Tibial artery (tissue), 4 donors: ENCODE measurements at regions not wholly inside any gene's neighbourhood (a gene's known extent, or its start where the extent isn't known, plus 50 kb on each side); places are given as distances from the start of the nearest gene placed in this dataset.

ENCODE experiments used
- DNase-seq, 2 donors: peaks; one replicate each; pipeline ENCODE4 v3.0.0-alpha.2; 2019
- H3K27ac ChIP-seq, 2 donors: fragments of 200-600 bp; sonication (generic) in 1 of 2; 1 replicate in 1 of 2; 2 replicates in 1 of 2; pipeline ENCODE4 v1.5.1; 2018 to 2019; ENCODE audit warnings: mild to moderate bottlenecking in 1 of 2
- H3K27me3 ChIP-seq, 2 donors: fragments of 200-600 bp; sonication (generic) in 1 of 2; one replicate each; pipeline versions ENCODE4 v1.5.1 to v1.6.0; 2016 to 2019
- H3K36me3 ChIP-seq, 3 donors: fragments of 200-600 bp; sonication (generic) in 2 of 3; one replicate each; pipeline ENCODE4 v1.5.1; 2016 to 2019; ENCODE audit warnings: mild to moderate bottlenecking in 2 of 3
- H3K4me1 ChIP-seq, 4 donors: fragments of 200-600 bp; sonication (generic) in 2 of 4; 1 replicate in 3 of 4; 2 replicates in 1 of 4; pipeline ENCODE4 v1.5.1; 2016 to 2019
- H3K4me3 ChIP-seq, 2 donors: fragments of 200-600 bp; sonication (generic) in 1 of 2; 1 replicate in 1 of 2; 2 replicates in 1 of 2; pipeline ENCODE4 v1.5.1; 2018 to 2019; ENCODE audit warnings: mild to moderate bottlenecking in 2 of 2
- H3K9me3 ChIP-seq, 3 donors: fragments of 200-600 bp; sonication (generic) in 1 of 3; one replicate each; pipeline ENCODE4 v1.5.1; 2016 to 2019
- intact Hi-C: fragments of 100-400 bp; cut with DNase I; formaldehyde crosslinking; loops from one replicate; pipeline ENCODE4 v1.15.0; 2023; ENCODE audit warnings: low total_unique reads
- TF ChIP-seq, protein P1 (sequence below), 2 experiments: fragments of 200-600 bp in 1 of 2; fragments of 450-650 bp in 1 of 2; IDR thresholded peaks; one replicate each; pipeline ENCODE4 v1.5.1; 2017 to 2019; ENCODE audit warnings: antibody characterized with exemption in 2 of 2, mild to moderate bottlenecking in 1 of 2, moderate library complexity in 1 of 2

DNA sequence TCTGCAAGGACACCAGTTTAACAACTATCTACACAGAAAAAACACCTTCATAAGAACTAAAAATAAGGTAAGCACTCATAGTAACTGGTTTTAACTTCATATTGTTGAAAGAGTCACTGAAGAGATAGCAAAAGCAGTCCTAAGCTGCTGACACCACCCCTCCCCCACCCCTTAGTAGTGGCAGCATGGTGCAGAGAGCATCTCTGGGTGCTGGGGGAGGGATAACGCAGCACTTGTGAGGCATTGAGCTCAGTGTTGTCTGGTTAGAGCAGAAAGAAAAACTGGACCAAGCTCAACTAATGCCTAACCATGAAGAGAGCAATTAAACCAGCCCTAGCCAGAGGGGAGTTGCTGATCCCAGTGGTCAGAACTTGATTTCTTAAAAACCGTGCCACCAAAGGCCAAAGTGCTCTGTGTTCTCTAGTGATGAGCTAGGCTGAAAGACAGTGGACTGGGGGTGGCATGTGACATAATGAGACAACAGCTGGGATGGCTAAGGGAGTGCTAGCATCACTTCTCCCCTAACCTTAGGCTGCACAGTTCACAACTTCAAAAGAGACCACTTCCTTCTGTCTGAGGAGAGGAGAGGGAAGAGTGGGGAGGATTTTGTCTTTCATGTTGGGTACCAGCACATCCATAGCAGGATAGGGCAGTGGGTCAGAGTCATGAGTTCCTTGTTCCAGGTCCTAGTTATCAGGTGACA lies 669.3 kb downstream of the PDHA2 start:
- no peak overlapping the region for H3K4me3 ChIP-seq
- TF ChIP-seq, protein P1, sequence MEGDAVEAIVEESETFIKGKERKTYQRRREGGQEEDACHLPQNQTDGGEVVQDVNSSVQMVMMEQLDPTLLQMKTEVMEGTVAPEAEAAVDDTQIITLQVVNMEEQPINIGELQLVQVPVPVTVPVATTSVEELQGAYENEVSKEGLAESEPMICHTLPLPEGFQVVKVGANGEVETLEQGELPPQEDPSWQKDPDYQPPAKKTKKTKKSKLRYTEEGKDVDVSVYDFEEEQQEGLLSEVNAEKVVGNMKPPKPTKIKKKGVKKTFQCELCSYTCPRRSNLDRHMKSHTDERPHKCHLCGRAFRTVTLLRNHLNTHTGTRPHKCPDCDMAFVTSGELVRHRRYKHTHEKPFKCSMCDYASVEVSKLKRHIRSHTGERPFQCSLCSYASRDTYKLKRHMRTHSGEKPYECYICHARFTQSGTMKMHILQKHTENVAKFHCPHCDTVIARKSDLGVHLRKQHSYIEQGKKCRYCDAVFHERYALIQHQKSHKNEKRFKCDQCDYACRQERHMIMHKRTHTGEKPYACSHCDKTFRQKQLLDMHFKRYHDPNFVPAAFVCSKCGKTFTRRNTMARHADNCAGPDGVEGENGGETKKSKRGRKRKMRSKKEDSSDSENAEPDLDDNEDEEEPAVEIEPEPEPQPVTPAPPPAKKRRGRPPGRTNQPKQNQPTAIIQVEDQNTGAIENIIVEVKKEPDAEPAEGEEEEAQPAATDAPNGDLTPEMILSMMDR (IDR thresholded peaks at IDR 0.05), result no peak
- H3K4me1 ChIP-seq, result no peaks in the 10 kb centered on the region
- intact Hi-C loops, result no loop called here
- peaks cover 0 to 4% (median 0%) of the 10 kb centered on the region in 3 donors for H3K9me3 ChIP-seq
- H3K27me3 ChIP-seq, result no peaks in the 10 kb centered on the region
- H3K27ac ChIP-seq, result no peak overlapping the region
- no peak for DNase-seq
- H3K36me3 ChIP-seq, result no peaks in the 10 kb centered on the region

DNA sequence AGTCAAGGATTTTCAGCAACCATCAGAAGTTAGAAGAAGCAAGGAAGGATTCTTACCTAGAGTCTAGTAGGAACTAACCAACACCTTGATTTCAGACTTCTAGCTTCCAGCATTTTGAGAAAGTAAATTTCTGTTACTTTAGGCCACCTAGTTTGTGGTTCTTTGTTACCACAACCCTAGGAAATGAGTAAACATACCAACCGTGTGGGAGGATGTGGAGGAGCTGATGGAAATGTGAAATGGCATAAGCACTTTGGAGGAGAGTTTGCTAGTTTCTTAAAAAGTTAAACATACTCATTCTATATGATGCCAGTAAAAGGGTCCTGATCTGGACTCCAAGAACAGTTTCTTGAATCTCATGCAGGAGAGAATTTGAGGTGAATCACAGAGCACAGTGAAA lies 679.4 kb downstream of the PDHA2 start:
- no peaks in the 10 kb centered on the region for H3K36me3 ChIP-seq
- TF ChIP-seq, protein P1 (IDR thresholded peaks at IDR 0.05), result no peak
- H3K4me1 ChIP-seq, result no peaks in the 10 kb centered on the region
- H3K9me3 ChIP-seq, result no peaks in the 10 kb centered on the region
- no peak for DNase-seq
- H3K27me3 ChIP-seq, result no peaks in the 10 kb centered on the region
- H3K27ac ChIP-seq, result no peak overlapping the region
- H3K4me3 ChIP-seq, result no peak overlapping the region
- intact Hi-C loops, result no loop called here

DNA sequence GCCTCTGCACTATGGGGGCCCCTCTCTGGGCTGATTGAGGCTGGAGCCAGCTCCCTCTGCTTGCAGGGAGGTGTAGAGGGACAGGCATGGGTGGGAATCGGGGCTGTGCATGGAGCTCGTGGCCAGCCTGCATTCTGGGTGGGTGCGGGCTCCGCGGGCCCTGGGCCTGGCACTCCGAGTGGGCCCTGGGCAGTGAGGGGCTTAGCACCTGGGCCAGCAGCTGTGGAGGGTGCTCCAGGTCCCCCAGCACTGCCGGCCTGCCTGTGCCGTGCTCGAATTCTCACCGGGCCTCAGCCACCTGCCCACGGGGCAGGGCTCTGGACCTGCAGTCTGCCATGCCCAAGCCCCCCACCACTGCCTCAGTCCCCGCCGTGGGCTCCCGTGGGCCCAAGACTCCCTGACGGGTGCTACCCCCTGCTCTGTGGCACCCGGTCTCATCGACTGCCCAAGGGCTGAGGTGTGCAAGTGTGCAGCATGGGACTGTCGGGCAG lies 681.2 kb downstream of the PDHA2 start:
- Histone ChIP-seq H3K4me1 (no peaks in the 10 kb centered on the region), H3K36me3 (no peaks in the 10 kb centered on the region)
- TF ChIP-seq, protein P1 (IDR thresholded peaks at IDR 0.05), result no peak

DNA sequence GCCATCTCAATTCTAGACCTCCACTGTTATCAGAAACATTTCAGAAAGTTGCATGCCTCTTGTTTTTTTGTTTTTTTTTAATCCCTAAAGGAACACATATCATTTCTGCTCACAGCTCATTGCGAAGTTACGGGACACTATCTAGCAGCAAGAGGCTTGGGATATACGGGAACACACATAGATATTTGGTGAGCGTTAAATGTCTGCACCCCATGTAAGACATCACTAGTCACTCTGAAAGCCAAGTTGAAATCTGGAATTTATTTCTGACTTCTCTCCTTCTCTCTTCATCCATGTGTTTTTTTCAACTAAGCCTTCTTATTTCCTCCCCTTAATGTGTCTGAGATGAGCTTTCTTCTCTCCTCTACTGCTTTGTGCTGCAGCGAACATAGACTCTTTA lies 683.7 kb downstream of the PDHA2 start:
- no peaks in the 10 kb centered on the region for H3K4me1 ChIP-seq
- H3K36me3 ChIP-seq, result no peaks in the 10 kb centered on the region
- TF ChIP-seq, protein P1 (IDR thresholded peaks at IDR 0.05), result no peak
- H3K9me3 ChIP-seq, result no peaks in the 10 kb centered on the region
- no peak overlapping the region for H3K27ac ChIP-seq
- DNase-seq, result no peak
- intact Hi-C loops, result no loop called here
- no peaks in the 10 kb centered on the region for H3K27me3 ChIP-seq
- H3K4me3 ChIP-seq, result no peak overlapping the region

More for the DNA sequence above, 681.2 kb downstream of the PDHA2 start:
- no peak for DNase-seq
- no peak overlapping the region for H3K4me3 ChIP-seq
- no peaks in the 10 kb centered on the region for H3K27me3 ChIP-seq
- H3K9me3 ChIP-seq, result no peaks in the 10 kb centered on the region
- intact Hi-C loops, result no loop called here
- H3K27ac ChIP-seq, result no peak overlapping the region

DNA sequence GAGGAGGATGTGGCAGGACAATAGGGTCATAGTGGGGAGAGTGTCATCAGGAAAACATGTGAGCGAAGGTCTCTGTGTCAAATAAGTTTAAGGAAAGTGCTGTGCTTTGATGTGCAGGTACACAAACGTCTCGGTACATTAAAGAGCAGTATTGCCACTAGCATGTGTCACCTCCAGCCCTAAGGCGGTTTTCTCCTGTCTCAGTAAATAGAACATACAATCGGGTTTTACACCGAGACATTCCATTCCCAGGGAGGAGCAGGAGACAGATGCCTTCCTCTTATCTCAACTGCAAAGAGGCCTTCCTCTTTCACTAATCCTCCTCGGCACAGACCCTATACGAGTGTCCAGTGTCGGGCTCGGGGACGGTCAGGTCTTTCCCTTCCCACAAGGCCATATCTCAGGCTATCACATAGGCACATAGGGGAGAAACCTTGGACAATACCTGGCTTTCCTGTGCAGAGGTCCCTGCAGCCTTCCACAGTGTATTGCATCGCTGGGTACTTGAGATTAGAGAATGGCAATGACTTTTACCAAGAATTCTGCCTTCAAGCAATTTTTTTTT lies 684.5 kb downstream of the PDHA2 start:
- Histone ChIP-seq H3K4me1 (no peaks in the 10 kb centered on the region), H3K27me3 (no peaks in the 10 kb centered on the region), H3K27ac (no peak overlapping the region), H3K4me3 (no peak overlapping the region), H3K9me3 (no peaks in the 10 kb centered on the region), H3K36me3 (no peaks in the 10 kb centered on the region)
- TF ChIP-seq, protein P1 (IDR thresholded peaks at IDR 0.05), result no peak
- intact Hi-C loops, result no loop called here
- no peak for DNase-seq
